GM12892 (cell line): ENCODE measurements at regions not wholly inside any gene's neighbourhood (a gene's known extent, or its start where the extent isn't known, plus 50 kb on each side); places are given as distances from the start of the nearest gene placed in this dataset.

Experiments used
- DNase-seq: peaks from one replicate; pipeline ENCODE4 v3.0.0; 2011; ENCODE audit not compliant: insufficient read length
- FAIRE-seq: peaks from 2 replicates; lab custom pipeline; 2011; peaks lifted over from hg19 to GRCh38; lab: Jason Lieb, UNC
- POLR2A ChIP-seq: IDR thresholded peaks from 2 replicates; pipeline ENCODE4 v1.6.1; 2011; ENCODE audit warnings: low read depth, low read length, control low read depth
- POLR2AphosphoS5 ChIP-seq: IDR thresholded peaks from 2 replicates; pipeline ENCODE4 v1.6.1; 2011; ENCODE audit warnings: low read depth, low read length, control low read depth
- TAF1 ChIP-seq: IDR thresholded peaks from 2 replicates; pipeline ENCODE4 v1.6.1; 2011; ENCODE audit warnings: low read depth, mild to moderate bottlenecking, control low read depth, low read length, borderline replicate concordance

DNA sequence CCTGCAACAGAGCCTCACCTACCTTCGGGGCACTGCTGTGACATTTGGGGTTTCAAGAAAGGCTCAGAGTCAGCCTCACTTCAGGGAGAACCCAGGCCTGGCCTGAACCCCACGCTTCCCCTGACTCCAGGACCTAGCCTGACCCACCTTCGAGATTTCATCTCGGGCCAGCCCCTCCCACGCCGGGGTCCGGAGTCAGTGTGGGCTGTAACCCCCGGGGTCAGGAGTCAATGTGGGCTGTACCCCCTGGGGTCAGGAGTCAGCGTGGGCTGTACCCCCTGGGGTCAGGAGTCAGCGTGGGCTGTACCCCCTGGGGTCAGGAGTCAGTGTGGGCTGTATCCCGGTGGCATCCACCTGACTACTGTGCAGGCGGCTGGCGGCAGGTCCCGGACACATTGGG is 183.0 kb upstream of the RAB4A start:
- DNase-seq = no peak
- TF ChIP-seq POLR2A (no peak), TAF1 (no peak), POLR2AphosphoS5 (no peak)
- no peak for FAIRE-seq

DNA sequence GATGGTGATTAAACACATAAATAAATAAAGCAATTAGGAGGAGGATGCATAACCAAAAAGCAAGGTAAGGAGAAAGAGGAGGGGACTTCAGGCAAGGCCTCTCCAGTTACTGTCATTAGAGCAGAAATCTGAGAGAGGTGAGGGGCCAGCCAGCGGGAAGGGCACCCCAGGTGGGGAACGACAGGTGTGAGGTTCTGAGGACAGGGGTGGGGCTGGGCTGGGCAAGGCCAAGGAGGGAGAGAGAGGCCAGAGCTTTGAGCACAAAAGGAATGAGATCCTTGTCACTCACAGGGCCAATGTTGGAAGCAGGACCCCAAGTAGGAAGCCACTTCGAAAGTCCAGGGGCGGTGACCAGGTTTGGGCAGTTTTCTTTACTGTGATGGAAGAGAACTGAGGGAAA is 182.2 kb upstream of the RAB4A start:
- FAIRE-seq = no peak

DNA sequence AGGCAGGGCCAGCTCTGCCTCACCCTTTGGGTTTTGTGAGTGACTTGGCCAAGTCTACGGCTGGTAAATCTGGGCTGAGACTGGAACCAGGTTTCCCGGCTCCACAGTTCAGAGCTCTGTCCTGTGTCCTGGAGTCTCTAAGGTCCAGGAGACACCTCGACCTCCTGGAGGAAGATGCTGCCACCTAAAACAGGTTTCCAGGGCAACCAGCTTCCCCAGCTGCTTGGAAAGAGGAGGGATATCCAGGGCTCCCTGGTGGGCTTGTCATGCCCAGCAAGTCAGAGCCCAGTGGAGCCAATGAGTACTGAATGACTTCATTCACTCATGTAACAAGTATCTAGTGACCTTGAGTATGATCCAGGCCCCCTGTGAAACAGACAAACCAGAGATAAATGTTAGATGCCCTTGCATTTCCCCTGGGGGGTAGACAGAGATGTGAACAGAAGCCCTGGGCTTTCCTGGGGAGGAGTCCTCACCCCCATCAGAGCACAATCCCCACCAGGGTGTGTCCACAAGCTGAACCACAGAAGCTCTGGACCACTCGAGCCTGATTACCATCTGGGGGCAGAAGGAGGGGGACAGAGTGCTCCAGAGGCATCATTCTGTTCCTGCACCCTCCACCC is 181.2 kb upstream of the RAB4A start:
- FAIRE-seq (no peak), DNase-seq (no peak)
- TF ChIP-seq TAF1 = no peak
- TF ChIP-seq POLR2A = no peak
- no peak for TF ChIP-seq POLR2AphosphoS5

More for the DNA sequence above, 182.2 kb upstream of the RAB4A start:
- TF ChIP-seq POLR2A = no peak
- no peak for TF ChIP-seq TAF1
- TF ChIP-seq POLR2AphosphoS5 = no peak
- no peak for DNase-seq

DNA sequence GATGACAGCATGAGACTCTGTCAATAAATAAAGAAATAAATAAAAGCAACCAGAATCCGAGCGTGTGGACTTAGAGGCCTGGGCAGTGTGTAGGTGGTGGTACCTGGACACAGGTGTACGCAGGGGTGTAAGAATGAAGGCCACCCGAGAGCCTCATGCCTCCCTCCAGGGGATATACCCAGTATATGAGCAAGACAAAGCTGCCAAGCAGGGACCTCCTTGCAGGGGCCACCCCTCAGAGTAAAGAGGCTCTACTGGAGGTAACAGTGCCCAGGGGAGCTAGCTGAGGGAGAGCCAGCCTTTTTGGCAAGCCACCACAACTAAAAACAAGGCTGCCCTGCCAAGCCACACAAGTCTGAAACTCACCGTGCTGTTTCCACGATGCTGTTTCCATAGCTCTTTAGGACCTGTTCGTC is 179.2 kb upstream of the RAB4A start:
- DNase-seq (no peak), FAIRE-seq (no peak)
- TF ChIP-seq TAF1 (no peak), POLR2A (no peak), POLR2AphosphoS5 (no peak)

DNA sequence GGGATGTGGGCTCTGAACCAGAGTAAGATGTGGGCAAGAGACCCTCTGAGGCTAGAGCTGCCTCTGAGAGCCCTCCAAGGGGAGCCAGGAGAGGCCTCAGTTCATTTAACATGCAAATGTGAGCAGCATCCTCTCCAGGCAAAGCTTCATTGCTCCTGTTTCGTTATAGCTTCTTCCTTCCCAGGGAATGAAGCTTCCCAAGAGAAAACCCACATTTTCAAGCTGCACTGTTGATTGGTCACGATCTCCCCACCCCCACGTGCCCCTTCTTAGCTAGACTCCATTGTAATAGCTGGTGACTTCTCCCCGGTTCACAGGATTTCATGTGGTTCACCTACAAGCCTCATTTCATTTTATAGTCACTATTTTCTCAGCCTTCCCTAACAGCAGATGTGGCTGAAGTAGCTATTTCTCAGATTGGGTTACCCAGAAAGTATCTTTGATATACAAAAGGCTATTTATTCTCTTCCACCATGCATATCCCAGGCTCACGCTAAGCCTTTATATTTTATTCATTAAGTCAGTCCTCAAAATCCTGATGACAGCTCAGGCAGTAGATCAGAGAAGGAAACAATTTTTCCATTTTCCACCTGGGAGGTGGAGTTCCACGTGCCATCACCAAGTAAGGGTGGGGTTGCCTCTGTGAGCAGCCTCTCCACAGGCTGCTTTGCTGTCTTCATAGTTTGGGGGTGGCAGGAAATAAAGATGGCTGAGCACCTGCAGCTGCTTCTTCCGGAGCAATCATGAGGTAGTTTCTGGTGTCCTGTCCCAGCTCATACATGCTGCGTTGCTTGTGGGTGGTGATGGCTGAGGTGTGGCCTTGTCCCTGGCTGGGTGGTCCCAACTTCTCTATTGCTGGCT is 178.3 kb upstream of the RAB4A start:
- FAIRE-seq (peak; percentile 42), DNase-seq (no peak)
- TF ChIP-seq TAF1 (no peak), POLR2A (no peak), POLR2AphosphoS5 (no peak)

DNA sequence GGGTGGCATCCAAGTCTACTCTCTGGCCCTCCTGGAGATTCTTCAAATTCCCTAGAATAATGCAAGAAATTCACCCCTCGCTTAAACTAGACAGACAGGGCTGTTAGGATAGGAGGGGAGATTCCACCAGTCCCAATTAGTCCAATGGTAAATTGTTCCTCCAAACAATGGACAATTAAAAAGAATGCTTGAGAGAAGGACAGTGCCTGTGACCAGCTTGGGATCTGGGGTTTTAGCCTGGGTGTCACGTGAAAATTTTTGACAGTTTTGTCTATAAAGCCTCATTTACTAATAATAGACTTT is 177.7 kb upstream of the RAB4A start:
- TF ChIP-seq POLR2A (no peak), TAF1 (no peak), POLR2AphosphoS5 (no peak)
- no peak for FAIRE-seq
- no peak for DNase-seq

DNA sequence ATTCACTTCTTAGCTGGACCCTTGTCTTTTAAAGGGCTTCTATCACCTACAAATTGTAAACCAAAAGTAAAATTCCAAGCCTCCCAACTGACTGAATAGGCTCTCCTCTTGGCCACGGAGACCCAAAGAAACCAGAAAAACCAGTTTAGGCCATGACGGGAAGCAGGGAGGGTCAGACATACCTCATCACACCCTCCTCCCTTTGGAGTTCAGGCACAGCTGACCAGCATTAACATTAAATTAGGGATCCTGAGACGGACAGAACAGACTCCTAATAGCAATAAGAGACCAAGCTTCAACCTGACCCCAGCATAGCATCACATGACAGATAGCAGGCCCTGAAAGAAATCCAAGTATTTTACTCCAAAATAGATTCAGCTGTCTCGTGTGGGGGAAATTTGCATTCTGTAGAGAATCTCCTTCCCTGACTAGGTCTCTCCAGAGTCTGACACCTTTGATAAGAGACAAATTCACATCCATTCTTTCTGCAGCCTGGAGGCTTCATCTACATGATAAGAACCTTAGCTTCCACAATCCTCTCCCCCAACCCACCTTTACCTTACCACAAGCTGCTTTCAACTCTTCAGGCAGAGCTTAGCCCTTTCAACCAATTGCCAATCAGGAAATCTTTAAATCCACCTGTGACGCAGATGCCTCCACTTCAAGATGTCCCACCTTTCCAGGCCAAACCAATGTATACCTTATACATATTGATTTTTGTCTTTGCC is 177.1 kb upstream of the RAB4A start:
- TF ChIP-seq TAF1 = no peak
- no peak for TF ChIP-seq POLR2A
- TF ChIP-seq POLR2AphosphoS5 = no peak
- no peak for FAIRE-seq
- DNase-seq = no peak

DNA sequence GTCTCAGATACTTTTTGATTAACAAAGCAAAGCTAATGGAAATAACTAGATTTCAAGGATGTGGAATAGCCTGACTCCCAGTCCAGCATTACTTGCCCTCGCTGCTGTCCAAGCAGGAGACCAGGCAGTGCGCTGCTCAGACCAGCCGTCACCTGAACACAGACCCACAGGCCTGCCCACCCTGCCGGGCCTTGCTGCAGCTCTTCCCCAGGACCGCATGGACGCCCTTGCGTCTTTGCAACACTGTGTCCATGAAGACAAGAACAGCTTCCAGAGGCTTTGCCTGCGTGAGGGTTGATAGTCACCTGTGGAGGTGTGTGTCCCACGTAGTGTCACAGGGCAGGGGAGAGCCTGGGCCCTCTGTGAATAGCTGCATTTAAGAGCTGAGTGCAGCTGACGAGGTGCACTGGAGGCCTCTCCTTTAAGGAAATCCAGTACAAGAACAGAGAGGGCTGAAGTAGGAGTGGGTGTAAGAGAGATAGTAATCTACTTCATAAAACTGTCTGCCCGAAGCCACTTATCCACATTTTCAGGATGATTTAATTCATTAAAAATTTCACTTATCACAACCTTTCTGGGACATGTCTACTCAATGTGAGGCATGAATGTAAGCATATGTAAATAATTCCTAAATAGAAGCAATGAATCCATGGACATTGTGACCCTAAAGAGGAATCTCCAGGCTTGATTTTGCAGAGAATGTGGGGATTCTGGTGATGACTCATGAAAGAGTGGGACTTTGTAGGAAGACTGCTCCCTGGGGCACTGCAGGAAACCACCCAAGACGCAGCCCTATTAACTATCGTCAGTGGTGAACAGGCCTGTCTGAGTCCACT is 176.2 kb upstream of the RAB4A start:
- DNase-seq (no peak), FAIRE-seq (no peak)
- TF ChIP-seq TAF1 (no peak), POLR2AphosphoS5 (no peak), POLR2A (no peak)

DNA sequence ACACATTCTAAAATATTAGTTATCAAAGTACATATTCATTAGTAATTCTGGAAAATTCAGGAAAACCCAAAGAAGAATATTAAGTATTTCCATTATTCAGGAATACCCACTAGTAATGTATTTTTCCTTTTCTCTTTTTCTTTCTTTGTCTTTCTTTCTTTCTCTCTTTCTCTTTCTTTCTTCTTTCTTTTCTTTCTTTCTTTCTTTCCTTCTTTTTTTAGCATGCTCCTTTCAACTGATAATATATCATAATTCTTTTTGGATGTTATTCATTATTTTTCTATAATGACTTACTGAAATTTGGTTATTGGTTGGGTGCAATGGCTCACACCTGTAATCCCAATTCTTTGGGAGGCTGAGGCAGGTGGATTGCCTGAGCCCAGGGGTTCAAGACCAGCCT is 175.6 kb upstream of the RAB4A start:
- FAIRE-seq = no peak
- no peak for TF ChIP-seq POLR2AphosphoS5
- no peak for TF ChIP-seq TAF1
- no peak for TF ChIP-seq POLR2A
- DNase-seq = no peak

DNA sequence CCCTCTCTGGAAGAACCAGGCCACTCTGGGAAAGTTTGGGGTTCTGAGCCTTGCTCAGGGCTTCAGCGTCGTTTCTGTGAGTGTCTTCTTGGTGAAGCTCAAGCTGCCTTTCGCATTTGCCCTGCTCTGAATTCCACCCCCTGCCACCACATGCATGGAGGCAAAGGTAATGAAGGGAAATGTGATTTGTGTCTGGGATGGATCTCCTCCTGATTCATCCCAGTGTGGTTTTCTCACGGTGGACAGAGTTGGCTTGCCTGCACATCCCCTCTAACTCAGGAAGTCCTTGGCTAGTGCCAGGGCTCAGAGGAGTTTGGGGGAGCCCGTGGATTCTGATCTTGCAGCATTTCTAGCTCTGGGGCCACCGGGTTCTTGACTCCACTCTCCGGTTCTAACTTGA is 173.6 kb upstream of the RAB4A start:
- DNase-seq (no peak), FAIRE-seq (no peak)
- TF ChIP-seq POLR2AphosphoS5 (no peak), TAF1 (no peak), POLR2A (no peak)

DNA sequence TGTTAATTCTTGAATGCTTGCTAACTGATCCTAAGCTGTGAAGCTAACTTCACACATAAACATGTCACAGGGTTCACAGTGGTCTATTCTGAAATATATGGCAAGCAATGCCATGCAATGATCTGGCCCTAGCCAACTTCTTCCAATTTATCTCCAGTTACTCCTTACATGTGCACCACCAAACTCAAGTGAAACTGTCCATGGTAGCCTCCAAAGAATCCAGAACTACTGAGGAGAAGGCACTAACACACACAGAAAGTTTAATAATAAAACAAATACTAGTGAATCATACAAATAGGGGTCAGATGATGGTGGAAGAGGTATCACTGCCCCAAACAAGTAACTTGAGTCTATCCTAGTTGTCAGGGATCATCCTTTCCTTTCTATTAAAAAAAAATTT is 172.6 kb upstream of the RAB4A start:
- no peak for TF ChIP-seq TAF1
- no peak for TF ChIP-seq POLR2A
- TF ChIP-seq POLR2AphosphoS5 = no peak
- no peak for DNase-seq
- no peak for FAIRE-seq
